Esophagus muscularis mucosa (tissue), 4 donors: ENCODE measurements at regions not wholly inside any gene's neighbourhood (a gene's known extent, or its start where the extent isn't known, plus 50 kb on each side); places are given as distances from the start of the nearest gene placed in this dataset.

Source experiments
- DNase-seq: peaks from one replicate; pipeline ENCODE4 v3.0.0-alpha.2; 2017; ENCODE audit errors: extremely low spot score
- H3K27ac ChIP-seq, 4 donors: fragments of 200-600 bp; sonication (generic); replicated peaks in 1 of 4; 1 replicate in 3 of 4; 2 replicates in 1 of 4; pipeline ENCODE4 v1.5.1; 2016 to 2019; ENCODE audit warnings: mild to moderate bottlenecking in 1 of 4
- H3K27me3 ChIP-seq, 4 donors: fragments of 200-600 bp; sonication (generic); one replicate each; pipeline versions ENCODE4 v1.5.1 to v1.6.0; 2016 to 2019
- H3K36me3 ChIP-seq, 4 donors: fragments of 200-600 bp; sonication (generic); one replicate each; pipeline ENCODE4 v1.5.1; 2016 to 2019
- H3K4me1 ChIP-seq, 4 donors: fragments of 200-600 bp; sonication (generic); one replicate each; pipeline ENCODE4 v1.5.1; 2016 to 2019
- H3K4me3 ChIP-seq, 4 donors: fragments of 200-600 bp; sonication (generic); 1 replicate in 2 of 4; 2 replicates in 2 of 4; pipeline ENCODE4 v1.5.1; 2016 to 2019; ENCODE audit warnings: mild to moderate bottlenecking in 4 of 4, moderate library complexity in 1 of 4
- H3K9me3 ChIP-seq, 4 donors: fragments of 200-600 bp; sonication (generic); 1 replicate in 3 of 4; 2 replicates in 1 of 4; pipeline ENCODE4 v1.5.1; 2016 to 2019
- CTCF ChIP-seq, 3 experiments: fragments of 200-600 bp in 2 of 3; fragments of 450-650 bp in 1 of 3; sonication (generic) in 2 of 3; IDR thresholded peaks; one replicate each; pipeline ENCODE4 v1.5.1; 2017 to 2019; ENCODE audit warnings: antibody characterized with exemption in 3 of 3, mild to moderate bottlenecking in 2 of 3, moderate library complexity in 1 of 3
- EP300 ChIP-seq: sonication (generic); formaldehyde crosslinking; IDR thresholded peaks from one replicate; pipeline ENCODE4 v1.6.1; 2017; ENCODE audit warnings: antibody characterized with exemption
- POLR2A ChIP-seq: fragments of 450-650 bp; IDR thresholded peaks from one replicate; pipeline ENCODE4 v1.6.1; 2017; ENCODE audit warnings: antibody characterized with exemption, moderate library complexity, mild to moderate bottlenecking, low read depth
- POLR2AphosphoS5 ChIP-seq, 2 donors: sonication (generic); formaldehyde crosslinking; IDR thresholded peaks; one replicate each; pipeline ENCODE4 v1.6.1; 2017; ENCODE audit warnings: antibody characterized with exemption in 2 of 2
- WGBS: methylation state at CpG from one replicate; pipeline ENCODE4 v1.1.5; 2018; 5-methylcytosine and 5-hydroxymethylcytosine counted together
- intact Hi-C: fragments of 100-400 bp; cut with DNase I; formaldehyde crosslinking; loops from one replicate; pipeline ENCODE4 v1.15.1; 2023

DNA sequence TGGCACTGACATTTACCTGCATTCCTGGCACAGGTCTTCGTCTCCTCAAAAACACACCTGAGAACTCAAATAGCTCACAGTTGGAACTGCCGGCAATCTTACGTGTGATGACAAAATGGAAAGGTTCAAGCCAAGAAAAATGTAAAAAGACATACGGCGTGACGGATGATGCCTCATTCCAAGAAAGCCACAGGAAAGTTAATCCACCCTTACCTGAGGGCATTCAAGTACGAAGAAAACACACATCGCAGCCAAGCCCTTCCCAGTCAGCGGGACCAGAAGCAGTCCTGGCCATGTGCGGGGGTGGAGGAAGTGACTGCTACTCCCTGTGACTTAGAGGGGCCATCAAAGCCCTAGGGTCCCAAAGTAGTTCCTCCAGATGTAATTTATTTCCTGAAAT lies 986.3 kb upstream of the CELF4 start:
- Histone ChIP-seq H3K4me1 (peaks cover 0 to 2% (median 0%) of the 10 kb centered on the region in 4 donors), H3K36me3 (no peaks in the 10 kb centered on the region), H3K4me3 (no peak overlapping the region), H3K27ac (no peak overlapping the region), H3K27me3 (no peaks in the 10 kb centered on the region), H3K9me3 (no peaks in the 10 kb centered on the region)
- intact Hi-C loops, result no loop called here
- no peak for TF ChIP-seq POLR2A
- no peak for TF ChIP-seq EP300
- no peak for TF ChIP-seq POLR2AphosphoS5 (IDR thresholded peaks at IDR 0.05)
- no peak for TF ChIP-seq CTCF (IDR thresholded peaks at IDR 0.05)
- 82% methylated on average over 10 of the region's 10 CpGs for WGBS
- DNase-seq, result no peak

DNA sequence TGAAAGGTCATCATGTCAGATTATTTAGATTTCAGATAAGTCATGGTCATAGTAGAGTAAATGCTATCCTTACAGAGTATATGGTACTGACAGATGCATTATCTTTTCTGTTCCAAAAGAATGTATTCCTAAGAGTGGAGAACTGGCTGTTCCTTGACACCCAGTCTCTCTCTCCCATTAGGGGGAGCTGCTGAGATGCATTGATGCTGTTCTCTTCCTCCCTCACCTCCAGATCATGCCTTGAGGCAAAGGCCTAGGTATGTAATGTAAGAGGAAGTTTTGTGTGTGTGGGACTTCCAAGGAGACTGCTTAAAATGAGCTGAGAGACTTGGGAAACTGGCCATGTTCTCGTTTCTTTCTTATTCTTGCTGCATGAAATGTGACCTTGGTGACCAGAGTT lies 979.5 kb upstream of the CELF4 start:
- WGBS, result 100% methylated on average over 1 of the region's 1 CpG
- H3K27me3 ChIP-seq, result no peaks in the 10 kb centered on the region

GRCh38 chr18:38539856-38540255 lies 974.3 kb upstream of the CELF4 start:
- Histone ChIP-seq H3K27me3 (no peaks in the 10 kb centered on the region), H3K27ac (no peak overlapping the region), H3K36me3 (no peaks in the 10 kb centered on the region), H3K9me3 (peaks cover 0 to 12% (median 0%) of the 10 kb centered on the region in 4 donors), H3K4me1 (no peaks in the 10 kb centered on the region), H3K4me3 (no peak overlapping the region)
- no peak for DNase-seq
- TF ChIP-seq POLR2A, result no peak
- no peak for TF ChIP-seq CTCF (IDR thresholded peaks at IDR 0.05)
- TF ChIP-seq EP300, result no peak
- TF ChIP-seq POLR2AphosphoS5 (IDR thresholded peaks at IDR 0.05), result no peak
- intact Hi-C loops, result no loop called here

More for the DNA sequence above, 979.5 kb upstream of the CELF4 start:
- Histone ChIP-seq H3K4me1 (no peaks in the 10 kb centered on the region), H3K4me3 (no peak overlapping the region), H3K27ac (no peak overlapping the region), H3K36me3 (no peaks in the 10 kb centered on the region), H3K9me3 (no peaks in the 10 kb centered on the region)
- TF ChIP-seq POLR2AphosphoS5 (IDR thresholded peaks at IDR 0.05), result no peak
- TF ChIP-seq EP300, result no peak
- TF ChIP-seq CTCF (IDR thresholded peaks at IDR 0.05), result no peak
- no peak for TF ChIP-seq POLR2A
- DNase-seq, result no peak
- intact Hi-C loops, result no loop called here

- H3K4me3 ChIP-seq, result no peak overlapping the region
- H3K4me1 ChIP-seq, result no peaks in the 10 kb centered on the region
- H3K36me3 ChIP-seq, result no peaks in the 10 kb centered on the region
- no peaks in the 10 kb centered on the region for H3K27me3 ChIP-seq
- intact Hi-C loops, result no loop called here
- TF ChIP-seq POLR2AphosphoS5 (IDR thresholded peaks at IDR 0.05) (no peak), POLR2A (no peak), EP300 (no peak), CTCF (IDR thresholded peaks at IDR 0.05) (no peak)
- no peak for DNase-seq
- peaks cover 0 to 16% (median 2%) of the 10 kb centered on the region in 4 donors for H3K9me3 ChIP-seq
- no peak overlapping the region for H3K27ac ChIP-seq
These were observed 973.8 kb upstream of the CELF4 start for GRCh38 chr18:38539371-38539770.

DNA sequence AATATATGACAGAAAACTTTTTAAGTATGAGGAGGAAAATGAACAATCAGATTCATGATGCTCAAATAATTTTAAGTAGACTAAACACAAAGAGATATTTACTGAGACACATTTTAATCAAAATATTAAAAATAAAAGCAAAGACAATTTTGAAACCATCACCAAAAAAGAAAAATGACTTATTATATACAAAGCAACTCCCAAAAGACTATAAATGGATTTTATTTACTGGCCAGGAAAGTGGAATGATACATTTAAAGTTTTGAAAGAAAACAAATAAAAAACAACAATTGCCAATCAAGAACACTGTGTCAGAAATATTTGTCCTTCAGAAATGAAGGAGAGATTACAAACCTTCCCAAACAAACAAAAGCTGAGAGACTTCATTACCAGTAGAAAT lies 968.5 kb upstream of the CELF4 start:
- Histone ChIP-seq H3K27me3 (no peaks in the 10 kb centered on the region), H3K9me3 (peaks cover 0 to 22% (median 4%) of the 10 kb centered on the region in 4 donors), H3K4me3 (no peak overlapping the region), H3K4me1 (no peaks in the 10 kb centered on the region), H3K36me3 (no peaks in the 10 kb centered on the region), H3K27ac (no peak overlapping the region)
- no peak for TF ChIP-seq POLR2AphosphoS5 (IDR thresholded peaks at IDR 0.05)
- no peak for TF ChIP-seq EP300
- TF ChIP-seq CTCF (IDR thresholded peaks at IDR 0.05), result no peak
- TF ChIP-seq POLR2A, result no peak
- DNase-seq, result no peak
- intact Hi-C loops, result no loop called here
